Neural progenitor cell (in vitro differentiated cells): ENCODE measurements at regions not wholly inside any gene's neighbourhood (a gene's known extent, or its start where the extent isn't known, plus 50 kb on each side); places are given as distances from the start of the nearest gene placed in this dataset.

Source experiments
- DNase-seq: peaks from one replicate; pipeline ENCODE4 v3.0.0-alpha.2; 2016; ENCODE audit warnings: low spot score
- H2AFZ ChIP-seq: fragments of 200-600 bp; sonication (generic); replicated peaks from 2 replicates; pipeline ENCODE4 v1.6.1; 2016; ENCODE audit warnings: antibody characterized with exemption
- H3F3A ChIP-seq: fragments of 200-600 bp; sonication (generic); 2 replicates; pipeline ENCODE4 v1.6.1; 2016; ENCODE audit warnings: antibody characterized with exemption, low read depth
- H3K27ac ChIP-seq: fragments of 200-600 bp; sonication (generic); 2 replicates; pipeline ENCODE4 v1.5.1; 2016; ENCODE audit warnings: mild to moderate bottlenecking
- H3K27me3 ChIP-seq: fragments of 200-600 bp; sonication (generic); 2 replicates; pipeline ENCODE4 v1.6.1; 2016; ENCODE audit warnings: mild to moderate bottlenecking, moderate library complexity
- H3K36me3 ChIP-seq: fragments of 200-600 bp; sonication (generic); 2 replicates; pipeline ENCODE4 v1.5.1; 2016
- H3K4me1 ChIP-seq: fragments of 200-600 bp; sonication (generic); 2 replicates; pipeline ENCODE4 v1.6.1; 2016; ENCODE audit warnings: mixed run types
- H3K4me2 ChIP-seq: fragments of 200-600 bp; sonication (generic); 2 replicates; pipeline ENCODE4 v1.6.1; 2016
- H3K4me3 ChIP-seq: fragments of 200-600 bp; sonication (generic); 2 replicates; pipeline ENCODE4 v1.5.1; 2016
- H3K79me2 ChIP-seq: fragments of 200-600 bp; sonication (generic); 2 replicates; pipeline ENCODE4 v1.6.1; 2016; ENCODE audit warnings: low read depth
- H3K9ac ChIP-seq: fragments of 200-600 bp; sonication (generic); 2 replicates; pipeline ENCODE4 v1.6.1; 2016
- H3K9me3 ChIP-seq: fragments of 200-600 bp; sonication (generic); 2 replicates; pipeline ENCODE4 v1.5.1; 2016; ENCODE audit warnings: low read depth
- H4K20me1 ChIP-seq: fragments of 200-600 bp; sonication (generic); 2 replicates; pipeline ENCODE4 v1.6.1; 2016; ENCODE audit warnings: low read depth
- H3K27ac Mint-ChIP-seq: 3 replicates; pipeline ENCODE4 v1.8.0; 2021; ENCODE audit warnings: mixed read lengths
- H3K27me3 Mint-ChIP-seq: 2 replicates; pipeline ENCODE4 v1.8.0; 2022; ENCODE audit warnings: low read depth, mild to moderate bottlenecking, inconsistent platforms, moderate library complexity, mixed read lengths; ENCODE audit not compliant: insufficient read depth
- H3K36me3 Mint-ChIP-seq: 3 replicates; pipeline ENCODE4 v1.8.0; 2021; ENCODE audit warnings: mixed read lengths
- H3K4me1 Mint-ChIP-seq: 3 replicates; pipeline ENCODE4 v1.8.0; 2021; ENCODE audit warnings: mixed read lengths
- H3K4me3 Mint-ChIP-seq: 3 replicates; pipeline ENCODE4 v1.8.0; 2021; ENCODE audit warnings: mild to moderate bottlenecking, moderate library complexity, mixed read lengths
- H3K9me3 Mint-ChIP-seq: 3 replicates; pipeline ENCODE4 v1.8.0; 2020; ENCODE audit warnings: mixed read lengths
- EZH2 ChIP-seq: fragments of 200-600 bp; sonication (generic); IDR thresholded peaks from 2 replicates; pipeline ENCODE4 v1.6.1; 2017; ENCODE audit warnings: antibody characterized with exemption, mild to moderate bottlenecking, moderate library complexity
- EZH2phosphoT487 ChIP-seq: fragments of 200-600 bp; sonication (generic); IDR thresholded peaks from 2 replicates; pipeline ENCODE4 v1.6.1; 2017; ENCODE audit warnings: antibody characterized with exemption
- TF ChIP-seq, protein P1 (sequence below): fragments of 200-600 bp; sonication (generic); IDR thresholded peaks from 2 replicates; pipeline ENCODE4 v1.5.1; 2017; ENCODE audit warnings: antibody characterized with exemption, mild to moderate bottlenecking

DNA sequence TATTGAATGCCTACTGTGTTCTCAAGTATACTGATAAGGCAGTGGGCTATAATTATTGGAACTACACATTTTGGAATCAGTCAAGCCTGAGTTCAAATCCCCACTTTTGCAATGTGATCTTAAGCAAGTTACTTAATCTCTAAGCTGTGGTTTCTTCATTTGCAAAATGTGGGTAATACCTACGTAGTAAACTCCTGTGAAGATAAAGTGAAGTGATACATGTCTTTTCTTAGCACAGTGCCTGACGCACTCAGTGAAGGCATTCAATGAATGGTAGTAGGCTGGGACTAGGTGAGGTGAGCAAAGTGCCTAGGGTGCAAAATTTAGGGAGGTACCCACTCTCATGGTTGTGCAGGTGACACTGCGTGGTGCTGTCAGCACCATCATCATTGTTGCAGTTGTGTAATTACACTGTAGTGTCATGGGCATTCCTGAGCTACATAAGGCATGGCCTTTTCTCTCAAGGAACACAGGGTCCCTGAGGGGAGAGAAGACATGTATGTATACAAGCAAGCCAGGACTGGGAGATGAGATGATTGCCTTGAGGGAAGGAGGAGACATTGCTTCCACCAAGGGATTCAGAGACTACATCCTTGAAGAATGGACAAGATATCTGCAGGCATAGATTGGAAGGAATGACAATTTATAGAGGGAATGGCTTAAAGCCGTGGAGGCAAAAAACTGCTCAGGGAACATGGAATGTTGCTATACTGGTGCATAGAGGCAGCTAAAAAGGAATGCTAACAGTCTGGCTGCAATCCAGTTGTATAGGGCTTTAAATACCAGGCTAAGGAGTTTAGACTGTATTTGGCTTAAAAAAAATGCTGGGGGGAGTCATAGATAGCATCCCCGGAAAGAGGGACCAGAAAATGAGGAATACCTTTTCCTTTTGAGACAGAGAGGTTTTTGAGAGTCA is 129.2 kb upstream of the ARHGAP5 start:
- TF ChIP-seq EZH2phosphoT487 (no peak), EZH2 (no peak)
- TF ChIP-seq, protein P1, sequence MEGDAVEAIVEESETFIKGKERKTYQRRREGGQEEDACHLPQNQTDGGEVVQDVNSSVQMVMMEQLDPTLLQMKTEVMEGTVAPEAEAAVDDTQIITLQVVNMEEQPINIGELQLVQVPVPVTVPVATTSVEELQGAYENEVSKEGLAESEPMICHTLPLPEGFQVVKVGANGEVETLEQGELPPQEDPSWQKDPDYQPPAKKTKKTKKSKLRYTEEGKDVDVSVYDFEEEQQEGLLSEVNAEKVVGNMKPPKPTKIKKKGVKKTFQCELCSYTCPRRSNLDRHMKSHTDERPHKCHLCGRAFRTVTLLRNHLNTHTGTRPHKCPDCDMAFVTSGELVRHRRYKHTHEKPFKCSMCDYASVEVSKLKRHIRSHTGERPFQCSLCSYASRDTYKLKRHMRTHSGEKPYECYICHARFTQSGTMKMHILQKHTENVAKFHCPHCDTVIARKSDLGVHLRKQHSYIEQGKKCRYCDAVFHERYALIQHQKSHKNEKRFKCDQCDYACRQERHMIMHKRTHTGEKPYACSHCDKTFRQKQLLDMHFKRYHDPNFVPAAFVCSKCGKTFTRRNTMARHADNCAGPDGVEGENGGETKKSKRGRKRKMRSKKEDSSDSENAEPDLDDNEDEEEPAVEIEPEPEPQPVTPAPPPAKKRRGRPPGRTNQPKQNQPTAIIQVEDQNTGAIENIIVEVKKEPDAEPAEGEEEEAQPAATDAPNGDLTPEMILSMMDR: no peak
- no peak overlapping the region for H3K4me3 ChIP-seq
- H3K4me2 ChIP-seq: no peak overlapping the region
- no peaks in the 10 kb centered on the region for H4K20me1 ChIP-seq
- H3K27ac ChIP-seq: no peak overlapping the region
- DNase-seq: no peak
- H3K27me3 Mint-ChIP-seq: peaks cover 4% of the 10 kb centered on the region
- no peaks in the 10 kb centered on the region for H3K36me3 Mint-ChIP-seq
- peaks cover 32% of the 10 kb centered on the region for H3K4me1 Mint-ChIP-seq
- H3K9ac ChIP-seq: no peak overlapping the region
- no peak overlapping the region for H3K4me3 Mint-ChIP-seq
- peak overlapping the region; percentile 19 for H3K27ac Mint-ChIP-seq
- H3K27me3 ChIP-seq: no peaks in the 10 kb centered on the region
- no peaks in the 10 kb centered on the region for H3F3A ChIP-seq
- H3K4me1 ChIP-seq: peaks cover 18% of the 10 kb centered on the region
- no peaks in the 10 kb centered on the region for H3K9me3 Mint-ChIP-seq
- no peak overlapping the region for H2AFZ ChIP-seq
- no peaks in the 10 kb centered on the region for H3K36me3 ChIP-seq
- H3K79me2 ChIP-seq: no peaks in the 10 kb centered on the region
- H3K9me3 ChIP-seq: no peaks in the 10 kb centered on the region

DNA sequence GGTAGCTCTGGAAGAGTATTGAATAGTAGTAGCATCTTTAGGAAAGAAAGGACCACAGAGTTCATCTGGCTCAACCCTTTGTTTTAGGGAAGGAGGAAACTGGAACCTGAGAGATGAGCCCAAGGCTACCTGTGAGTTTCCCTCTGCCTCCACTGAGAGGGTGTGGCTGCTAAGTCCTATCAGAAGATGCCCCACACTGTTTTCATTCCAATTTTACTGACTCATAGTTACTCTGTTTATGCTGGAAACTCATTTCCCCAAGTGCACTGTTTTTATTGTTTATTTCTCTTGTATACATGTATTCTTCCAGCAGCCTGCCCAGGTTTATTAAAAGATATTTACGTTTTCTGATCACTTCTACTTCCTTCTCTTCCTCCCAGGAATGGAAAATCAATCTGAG is 127.4 kb upstream of the ARHGAP5 start:
- H3K4me3 Mint-ChIP-seq: no peak overlapping the region
- Histone ChIP-seq H3K4me1 (peaks cover 18% of the 10 kb centered on the region), H3K4me2 (no peak overlapping the region), H2AFZ (no peak overlapping the region), H3K9me3 (no peaks in the 10 kb centered on the region), H3F3A (no peaks in the 10 kb centered on the region), H3K27me3 (no peaks in the 10 kb centered on the region), H4K20me1 (no peaks in the 10 kb centered on the region), H3K9ac (no peak overlapping the region), H3K36me3 (no peaks in the 10 kb centered on the region), H3K79me2 (no peaks in the 10 kb centered on the region), H3K27ac (no peak overlapping the region), H3K4me3 (no peak overlapping the region)
- H3K27me3 Mint-ChIP-seq: no peaks in the 10 kb centered on the region
- no peaks in the 10 kb centered on the region for H3K9me3 Mint-ChIP-seq
- no peak for DNase-seq
- peaks cover 25% of the 10 kb centered on the region for H3K4me1 Mint-ChIP-seq
- TF ChIP-seq, protein P1: no peak
- TF ChIP-seq EZH2 (no peak), EZH2phosphoT487 (no peak)
- H3K36me3 Mint-ChIP-seq: no peaks in the 10 kb centered on the region
- no peak overlapping the region for H3K27ac Mint-ChIP-seq

DNA sequence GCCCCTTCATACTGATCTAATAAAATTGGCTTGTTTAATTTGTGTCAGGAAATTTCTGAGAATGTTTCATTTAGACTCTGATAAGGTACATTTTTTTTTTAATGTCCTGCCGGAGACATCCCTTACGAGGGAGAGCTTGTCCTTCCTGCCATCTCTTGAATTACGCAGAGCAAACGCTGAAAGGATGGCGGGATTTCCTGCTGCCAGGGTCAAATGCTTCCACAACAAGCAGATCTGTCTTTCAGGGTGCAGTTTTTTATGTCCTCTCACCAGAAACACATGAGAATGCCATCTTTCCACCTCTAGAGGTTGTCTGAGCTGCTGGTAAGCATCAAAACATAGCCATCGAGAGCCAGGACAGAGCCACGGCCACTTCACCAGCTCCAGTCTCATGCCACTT is 126.8 kb upstream of the ARHGAP5 start:
- no peaks in the 10 kb centered on the region for H3K36me3 Mint-ChIP-seq
- H3K4me3 Mint-ChIP-seq: no peak overlapping the region
- H2AFZ ChIP-seq: peak overlapping the region; percentile 92

More for the DNA sequence above, 126.8 kb upstream of the ARHGAP5 start:
- Mint-ChIP-seq H3K27me3 (no peaks in the 10 kb centered on the region), H3K4me1 (peaks cover 25% of the 10 kb centered on the region), H3K9me3 (no peaks in the 10 kb centered on the region), H3K27ac (no peak overlapping the region)
- Histone ChIP-seq H3K4me1 (peaks cover 18% of the 10 kb centered on the region), H3K36me3 (no peaks in the 10 kb centered on the region), H3K27ac (no peak overlapping the region), H3K4me2 (peak overlapping the region; percentile 24), H3K4me3 (no peak overlapping the region), H3F3A (no peaks in the 10 kb centered on the region), H3K9ac (no peak overlapping the region), H4K20me1 (no peaks in the 10 kb centered on the region), H3K27me3 (no peaks in the 10 kb centered on the region), H3K9me3 (no peaks in the 10 kb centered on the region), H3K79me2 (no peaks in the 10 kb centered on the region)
- TF ChIP-seq EZH2 (no peak), EZH2phosphoT487 (no peak)
- TF ChIP-seq, protein P1: no peak
- DNase-seq: no peak
